HEK293T (cell line): ENCODE measurements at regions not wholly inside any gene's neighbourhood (a gene's known extent, or its start where the extent isn't known, plus 50 kb on each side); places are given as distances from the start of the nearest gene placed in this dataset.

Experiments used
- ARNT ChIP-seq: fragments of 450-650 bp; IDR thresholded peaks from 2 replicates; pipeline ENCODE4 v1.6.1; 2017; ENCODE audit warnings: mild to moderate bottlenecking
- BHLHE40 ChIP-seq: fragments of 450-650 bp; IDR thresholded peaks from 2 replicates; pipeline ENCODE4 v1.6.1; 2016; ENCODE audit warnings: mild to moderate bottlenecking, moderate library complexity, borderline replicate concordance
- CTBP1 ChIP-seq: fragments of 450-650 bp; IDR thresholded peaks from 2 replicates; pipeline ENCODE4 v1.6.1; 2016; ENCODE audit warnings: borderline replicate concordance
- ELF4 ChIP-seq: fragments of 450-650 bp; IDR thresholded peaks from 2 replicates; pipeline ENCODE4 v1.6.1; 2017; ENCODE audit warnings: antibody characterized with exemption
- FOXA1 ChIP-seq: fragments of 450-650 bp; IDR thresholded peaks from 2 replicates; pipeline ENCODE4 v1.6.1; 2016; ENCODE audit warnings: mild to moderate bottlenecking
- FOXM1 ChIP-seq: fragments of 450-650 bp; IDR thresholded peaks from 2 replicates; pipeline ENCODE4 v1.6.1; 2017; ENCODE audit warnings: mild to moderate bottlenecking, borderline replicate concordance
- HDGF ChIP-seq: fragments of 450-650 bp; IDR thresholded peaks from 2 replicates; pipeline ENCODE4 v1.6.1; 2017; ENCODE audit warnings: antibody characterized with exemption, borderline replicate concordance
- LEF1 ChIP-seq: fragments of 450-650 bp; IDR thresholded peaks from 2 replicates; pipeline ENCODE4 v1.6.1; 2017; ENCODE audit warnings: mild to moderate bottlenecking, borderline replicate concordance
- NFRKB ChIP-seq: fragments of 450-650 bp; IDR thresholded peaks from 2 replicates; pipeline ENCODE4 v1.6.1; 2016; ENCODE audit warnings: mild to moderate bottlenecking, moderate library complexity
- PKNOX1 ChIP-seq: fragments of 450-650 bp; IDR thresholded peaks from 2 replicates; pipeline ENCODE4 v1.6.1; 2016
- SP1 ChIP-seq: fragments of 450-650 bp; IDR thresholded peaks from 2 replicates; pipeline ENCODE4 v1.6.1; 2017
- SUZ12 ChIP-seq: fragments of 450-650 bp; IDR thresholded peaks from 2 replicates; pipeline ENCODE4 v1.6.1; 2016; ENCODE audit warnings: mild to moderate bottlenecking
- ZNF384 ChIP-seq: fragments of 450-650 bp; IDR thresholded peaks from 2 replicates; pipeline ENCODE4 v1.6.1; 2016

GRCh38 chr11:95548416-95548815, 241.2 kb downstream of the FAM76B start:
- TF ChIP-seq BHLHE40: no peak
- TF ChIP-seq PKNOX1: no peak
- TF ChIP-seq ARNT: no peak
- no peak for TF ChIP-seq LEF1
- TF ChIP-seq ELF4: no peak
- TF ChIP-seq SUZ12: no peak
- TF ChIP-seq FOXA1: no peak
- no peak for TF ChIP-seq HDGF
- no peak for TF ChIP-seq SP1
- no peak for TF ChIP-seq FOXM1
- no peak for TF ChIP-seq CTBP1
- TF ChIP-seq NFRKB: no peak
- TF ChIP-seq ZNF384: no peak
